ENCODE measurements at regions not wholly inside any gene's neighbourhood (a gene's known extent, or its start where the extent isn't known, plus 50 kb on each side); places are given as distances from the start of the nearest gene placed in this dataset.

- no peak overlapping the region for H3K4me3 ChIP-seq
- H3K4me1 ChIP-seq, result no peaks in the 10 kb centered on the region
- no peaks in the 10 kb centered on the region for H3K27me3 ChIP-seq
- peaks cover 0 to 8% (median 0%) of the 10 kb centered on the region in 4 donors for H3K9me3 ChIP-seq
- no peak for TF ChIP-seq CTCF (IDR thresholded peaks at IDR 0.05)
- TF ChIP-seq POLR2A (IDR thresholded peaks at IDR 0.05), result no peak
- no peak for TF ChIP-seq EP300 (IDR thresholded peaks at IDR 0.05)
- H3K36me3 ChIP-seq, result no peaks in the 10 kb centered on the region
- no peak overlapping the region for H3K27ac ChIP-seq
- DNase-seq (ENCODE audit: low spot score in 2 of 2), result no peak
Observed at GRCh38 chr4:34157547-34157946, 2086.8 kb downstream of the ARAP2 start.

- no peaks in the 10 kb centered on the region for H3K27me3 ChIP-seq
- no peak overlapping the region for H3K4me3 ChIP-seq
- TF ChIP-seq POLR2A (IDR thresholded peaks at IDR 0.05), result no peak
- TF ChIP-seq EP300 (IDR thresholded peaks at IDR 0.05), result no peak
- TF ChIP-seq CTCF (IDR thresholded peaks at IDR 0.05), result no peak
- peaks cover 0 to 8% (median 0%) of the 10 kb centered on the region in 4 donors for H3K9me3 ChIP-seq
- H3K4me1 ChIP-seq, result no peaks in the 10 kb centered on the region
- H3K36me3 ChIP-seq, result no peaks in the 10 kb centered on the region
- DNase-seq (ENCODE audit: low spot score in 2 of 2), result no peak
- WGBS, 2 donors, result 91 to 95% methylated on average over 1 of the region's 1 CpG
- no peak overlapping the region for H3K27ac ChIP-seq
Observed at GRCh38 chr4:34158878-34159277, 2085.4 kb downstream of the ARAP2 start.

GRCh38 chr4:34170946-34171345, 2073.4 kb downstream of the ARAP2 start:
- Histone ChIP-seq H3K27me3 (no peaks in the 10 kb centered on the region), H3K4me1 (no peaks in the 10 kb centered on the region), H3K4me3 (no peak overlapping the region), H3K9me3 (no peaks in the 10 kb centered on the region), H3K27ac (no peak overlapping the region), H3K36me3 (no peaks in the 10 kb centered on the region)
- TF ChIP-seq POLR2A (IDR thresholded peaks at IDR 0.05) (no peak), EP300 (IDR thresholded peaks at IDR 0.05) (no peak), CTCF (IDR thresholded peaks at IDR 0.05) (no peak)
- WGBS, 2 donors, result 43 to 53% methylated on average over 1 of the region's 1 CpG
- DNase-seq (ENCODE audit: low spot score in 2 of 2), result no peak

GRCh38 chr4:34176609-34177008, 2067.7 kb downstream of the ARAP2 start:
- DNase-seq (ENCODE audit: low spot score in 2 of 2), result no peak
- Histone ChIP-seq H3K4me1 (no peaks in the 10 kb centered on the region), H3K27ac (no peak overlapping the region), H3K27me3 (no peaks in the 10 kb centered on the region), H3K36me3 (no peaks in the 10 kb centered on the region), H3K9me3 (no peaks in the 10 kb centered on the region), H3K4me3 (no peak overlapping the region)
- TF ChIP-seq CTCF (IDR thresholded peaks at IDR 0.05), result no peak
- TF ChIP-seq POLR2A (IDR thresholded peaks at IDR 0.05), result no peak
- no peak for TF ChIP-seq EP300 (IDR thresholded peaks at IDR 0.05)

GRCh38 chr4:34178476-34178875, 2065.8 kb downstream of the ARAP2 start:
- no peaks in the 10 kb centered on the region for H3K4me1 ChIP-seq
- no peaks in the 10 kb centered on the region for H3K9me3 ChIP-seq
- no peak for DNase-seq (ENCODE audit: low spot score in 2 of 2)
- TF ChIP-seq EP300 (IDR thresholded peaks at IDR 0.05) (no peak), CTCF (IDR thresholded peaks at IDR 0.05) (no peak), POLR2A (IDR thresholded peaks at IDR 0.05) (no peak)
- no peak overlapping the region for H3K27ac ChIP-seq
- no peak overlapping the region for H3K4me3 ChIP-seq
- H3K36me3 ChIP-seq, result no peaks in the 10 kb centered on the region
- no peaks in the 10 kb centered on the region for H3K27me3 ChIP-seq
